ENCODE measurements at regions not wholly inside any gene's neighbourhood (a gene's known extent, or its start where the extent isn't known, plus 50 kb on each side); places are given as distances from the start of the nearest gene placed in this dataset.
A peak's percentile ranks its signal among the peaks of the same experiment; 100 is the strongest.

DNA sequence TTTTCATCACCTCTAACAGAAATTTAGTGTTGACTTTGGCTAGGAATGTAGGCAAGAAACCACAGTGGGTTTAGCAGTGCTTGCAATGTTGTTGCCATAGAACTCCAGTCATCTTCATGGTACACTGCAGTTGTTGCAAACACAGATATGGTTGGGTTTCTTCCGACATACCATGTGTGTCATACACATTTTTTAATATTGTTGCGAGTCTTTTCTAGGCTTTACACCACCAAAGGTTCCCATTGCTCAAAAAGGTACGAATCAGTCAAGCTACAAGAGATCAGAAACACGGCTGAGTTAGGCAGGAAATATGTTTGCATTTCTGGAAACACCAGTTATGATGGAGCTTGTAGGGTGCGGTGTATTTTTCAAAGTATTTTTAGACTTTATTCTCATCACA, 172.4 kb downstream of the SYK start:
- no peak overlapping the region for H3K27ac ChIP-seq (ENCODE audit: low read depth in 1 of 3, low read length in 2 of 3)
- H3K27me3 ChIP-seq (ENCODE audit: control insufficient read depth in 3 of 3, insufficient read depth in 3 of 3, low read length in 3 of 3): no peaks in the 10 kb centered on the region
- 70 to 76% (median 71%) methylated on average over 5 of the region's 5 CpGs for WGBS, 3 donors
- no peaks in the 10 kb centered on the region for H3K9me3 ChIP-seq (ENCODE audit: control insufficient read depth in 2 of 2, insufficient read depth in 1 of 2, low read depth in 1 of 2, low read length in 1 of 2)
- FAIRE-seq (no peak), DNase-seq (no peak)
- H3K4me1 ChIP-seq (ENCODE audit: control insufficient read depth in 3 of 3, insufficient read depth in 2 of 3, low read depth in 1 of 3, low read length in 2 of 3): no peaks in the 10 kb centered on the region
- no peaks in the 10 kb centered on the region for H3K36me3 ChIP-seq (ENCODE audit: control insufficient read depth in 3 of 3, insufficient read depth in 2 of 3, low read depth in 1 of 3, low read length in 3 of 3)
- no peak overlapping the region for H3K4me3 ChIP-seq (ENCODE audit: low read depth in 1 of 3, low read length in 3 of 3)

DNA sequence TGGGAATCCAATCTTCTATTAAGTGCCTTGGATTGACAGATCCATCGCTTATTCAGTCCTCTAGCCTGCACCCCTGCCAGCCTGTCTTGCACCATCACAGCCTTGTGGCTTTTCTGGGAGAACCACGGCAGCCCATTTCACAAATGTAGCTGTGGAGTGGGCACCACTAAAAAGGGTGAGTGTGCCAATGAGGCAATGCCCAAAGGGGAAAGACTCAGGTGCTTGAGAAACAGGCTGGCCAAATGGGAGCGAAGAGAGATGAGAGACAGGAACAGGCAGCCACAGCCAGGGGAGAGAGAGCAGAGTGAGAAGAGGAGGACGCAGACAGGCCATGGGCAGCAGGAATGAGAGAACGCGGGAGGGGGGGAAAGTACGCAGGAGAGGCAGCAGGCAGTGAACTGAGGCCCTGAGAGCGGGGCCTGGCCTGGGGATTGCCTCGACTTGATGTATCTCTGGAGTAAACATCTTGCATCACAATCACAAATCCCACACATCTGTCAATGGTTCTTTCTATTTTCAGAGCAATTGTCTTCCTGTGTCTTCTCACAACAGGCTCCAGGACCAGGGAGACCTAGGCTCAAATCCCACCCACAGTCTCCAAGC, 173.1 kb downstream of the SYK start:
- FAIRE-seq (no peak), DNase-seq (no peak)
- H3K36me3 ChIP-seq (ENCODE audit: control insufficient read depth in 3 of 3, insufficient read depth in 2 of 3, low read depth in 1 of 3, low read length in 3 of 3): no peaks in the 10 kb centered on the region
- no peaks in the 10 kb centered on the region for H3K9me3 ChIP-seq (ENCODE audit: control insufficient read depth in 2 of 2, insufficient read depth in 1 of 2, low read depth in 1 of 2, low read length in 1 of 2)
- no peak overlapping the region for H3K4me3 ChIP-seq (ENCODE audit: low read depth in 1 of 3, low read length in 3 of 3)
- H3K27me3 ChIP-seq (ENCODE audit: control insufficient read depth in 3 of 3, insufficient read depth in 3 of 3, low read length in 3 of 3): no peaks in the 10 kb centered on the region
- H3K4me1 ChIP-seq (ENCODE audit: control insufficient read depth in 3 of 3, insufficient read depth in 2 of 3, low read depth in 1 of 3, low read length in 2 of 3): no peaks in the 10 kb centered on the region
- WGBS, 3 donors: 71 to 84% (median 80%) methylated on average over 9 of the region's 9 CpGs
- peak overlapping the region in 1 of 3 donors; percentile 53 for H3K27ac ChIP-seq (ENCODE audit: low read depth in 1 of 3, low read length in 2 of 3)

DNA sequence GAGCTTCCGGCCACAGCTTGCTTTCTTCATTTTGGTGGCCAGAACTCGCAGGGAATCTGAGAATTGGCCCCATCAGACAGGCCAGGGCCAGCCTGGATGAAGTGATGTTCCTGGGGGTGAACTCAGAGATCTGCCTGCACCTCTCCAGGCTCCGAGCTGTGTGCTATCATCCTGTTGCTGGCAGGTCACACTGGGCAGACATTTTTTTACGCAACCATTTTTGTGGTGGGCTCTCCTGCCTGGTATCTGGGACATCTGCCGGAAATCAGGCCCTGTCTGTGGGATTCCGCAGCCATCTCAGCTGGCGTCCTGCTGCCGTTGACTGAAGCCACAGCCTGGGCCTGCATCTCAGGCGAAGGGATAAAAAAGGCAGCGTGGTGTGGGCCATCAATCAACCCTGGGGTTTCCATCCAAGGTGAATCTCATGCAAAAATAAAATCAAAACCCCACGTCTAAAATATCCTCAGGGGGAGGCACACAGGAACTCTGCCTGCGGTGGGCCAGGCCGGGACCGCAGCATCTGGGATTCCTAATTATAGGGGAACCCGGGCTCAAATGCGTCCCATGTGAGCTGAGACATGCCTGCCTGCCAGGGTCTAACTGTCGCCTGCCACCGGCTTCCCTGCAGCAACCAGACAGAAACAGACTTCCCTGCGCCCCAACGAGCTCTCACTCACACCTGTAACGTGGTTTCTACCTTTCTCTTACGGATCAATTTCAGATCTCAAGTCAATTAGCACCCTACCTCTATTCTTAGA, 174.3 kb downstream of the SYK start:
- no peak overlapping the region for H3K4me3 ChIP-seq (ENCODE audit: low read depth in 1 of 3, low read length in 3 of 3)
- 83 to 86% (median 84%) methylated on average over 22 of the region's 22 CpGs for WGBS, 3 donors
- DNase-seq (no peak), FAIRE-seq (no peak)
- H3K27me3 ChIP-seq (ENCODE audit: control insufficient read depth in 3 of 3, insufficient read depth in 3 of 3, low read length in 3 of 3): no peaks in the 10 kb centered on the region
- H3K9me3 ChIP-seq (ENCODE audit: control insufficient read depth in 2 of 2, insufficient read depth in 1 of 2, low read depth in 1 of 2, low read length in 1 of 2): no peaks in the 10 kb centered on the region
- no peak overlapping the region for H3K27ac ChIP-seq (ENCODE audit: low read depth in 1 of 3, low read length in 2 of 3)
- no peaks in the 10 kb centered on the region for H3K36me3 ChIP-seq (ENCODE audit: control insufficient read depth in 3 of 3, insufficient read depth in 2 of 3, low read depth in 1 of 3, low read length in 3 of 3)
- H3K4me1 ChIP-seq (ENCODE audit: control insufficient read depth in 3 of 3, insufficient read depth in 2 of 3, low read depth in 1 of 3, low read length in 2 of 3): no peaks in the 10 kb centered on the region

DNA sequence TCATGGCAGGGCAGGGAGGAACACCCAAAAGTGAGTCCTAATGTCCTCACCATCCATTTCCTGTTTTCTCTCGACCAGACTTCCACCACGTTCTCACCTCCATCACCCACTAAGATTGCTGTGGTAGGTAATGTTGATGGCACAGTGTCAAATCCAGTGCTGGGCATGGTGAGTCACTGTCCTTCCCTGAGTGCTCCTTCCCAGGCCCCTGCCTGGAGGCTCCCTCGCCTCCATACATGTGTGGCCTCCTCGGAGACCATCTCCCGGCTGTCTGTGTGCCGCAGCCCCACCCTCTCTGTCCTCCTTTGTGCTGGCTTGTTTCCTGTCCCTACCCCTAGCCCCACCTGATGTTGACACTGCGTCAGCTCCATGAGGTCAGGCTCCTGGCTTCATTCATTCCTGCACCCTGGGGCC, 177.5 kb downstream of the SYK start:
- FAIRE-seq (no peak), DNase-seq (no peak)
- Histone ChIP-seq H3K36me3 (ENCODE audit: control insufficient read depth in 3 of 3, insufficient read depth in 2 of 3, low read depth in 1 of 3, low read length in 3 of 3) (no peaks in the 10 kb centered on the region), H3K4me1 (ENCODE audit: control insufficient read depth in 3 of 3, insufficient read depth in 2 of 3, low read depth in 1 of 3, low read length in 2 of 3) (no peaks in the 10 kb centered on the region), H3K27ac (ENCODE audit: low read depth in 1 of 3, low read length in 2 of 3) (no peak overlapping the region), H3K27me3 (ENCODE audit: control insufficient read depth in 3 of 3, insufficient read depth in 3 of 3, low read length in 3 of 3) (no peaks in the 10 kb centered on the region), H3K9me3 (ENCODE audit: control insufficient read depth in 2 of 2, insufficient read depth in 1 of 2, low read depth in 1 of 2, low read length in 1 of 2) (no peaks in the 10 kb centered on the region), H3K4me3 (ENCODE audit: low read depth in 1 of 3, low read length in 3 of 3) (no peak overlapping the region)
- 73% methylated on average over 7 of the region's 7 CpGs for WGBS, 3 donors

DNA sequence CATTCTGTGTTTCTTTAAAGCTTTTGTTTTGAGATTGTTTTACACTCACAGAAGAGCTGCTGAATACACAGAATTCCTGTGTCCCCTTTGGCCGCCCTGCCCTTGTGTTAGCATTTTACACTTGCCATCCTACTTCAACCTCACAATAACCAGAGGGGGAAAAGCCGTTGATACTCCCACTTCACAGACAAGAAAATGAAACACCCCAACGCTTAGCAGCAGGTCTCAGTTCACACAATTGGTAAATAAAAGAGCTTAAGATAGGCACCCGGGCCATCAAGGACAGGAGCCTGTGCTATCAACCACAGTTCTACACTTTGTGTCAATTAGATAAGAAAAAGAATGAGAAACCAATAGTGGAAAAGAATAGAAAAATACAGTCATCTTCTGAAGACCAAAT, 178.0 kb downstream of the SYK start:
- WGBS, 3 donors: 36 to 45% (median 36%) methylated on average over 4 of the region's 4 CpGs
- no peaks in the 10 kb centered on the region for H3K27me3 ChIP-seq (ENCODE audit: control insufficient read depth in 3 of 3, insufficient read depth in 3 of 3, low read length in 3 of 3)
- DNase-seq (no peak), FAIRE-seq (no peak)
- H3K9me3 ChIP-seq (ENCODE audit: control insufficient read depth in 2 of 2, insufficient read depth in 1 of 2, low read depth in 1 of 2, low read length in 1 of 2): no peaks in the 10 kb centered on the region
- no peaks in the 10 kb centered on the region for H3K36me3 ChIP-seq (ENCODE audit: control insufficient read depth in 3 of 3, insufficient read depth in 2 of 3, low read depth in 1 of 3, low read length in 3 of 3)
- H3K4me1 ChIP-seq (ENCODE audit: control insufficient read depth in 3 of 3, insufficient read depth in 2 of 3, low read depth in 1 of 3, low read length in 2 of 3): no peaks in the 10 kb centered on the region
- no peak overlapping the region for H3K4me3 ChIP-seq (ENCODE audit: low read depth in 1 of 3, low read length in 3 of 3)
- H3K27ac ChIP-seq (ENCODE audit: low read depth in 1 of 3, low read length in 2 of 3): no peak overlapping the region

DNA sequence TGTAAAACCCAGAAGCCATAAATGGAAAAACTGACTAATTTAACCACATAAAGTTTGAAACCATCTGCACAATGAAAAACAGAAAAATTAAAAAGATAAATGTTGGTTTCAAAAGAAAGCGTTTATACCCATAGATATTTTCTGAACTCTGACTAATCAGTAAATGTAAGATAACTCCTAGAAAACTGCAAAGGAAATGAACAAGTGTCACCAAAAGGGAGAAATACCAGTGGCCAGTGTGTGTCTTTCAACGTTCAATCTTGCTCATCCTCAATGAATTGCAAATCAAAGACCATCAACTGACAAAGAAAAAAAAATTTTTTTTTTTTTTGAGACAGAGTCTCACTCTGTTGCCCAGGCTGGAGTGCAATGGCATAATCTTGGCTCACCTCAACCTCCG, 180.1 kb downstream of the SYK start:
- Histone ChIP-seq H3K9me3 (ENCODE audit: control insufficient read depth in 2 of 2, insufficient read depth in 1 of 2, low read depth in 1 of 2, low read length in 1 of 2) (no peaks in the 10 kb centered on the region), H3K27ac (ENCODE audit: low read depth in 1 of 3, low read length in 2 of 3) (no peak overlapping the region), H3K27me3 (ENCODE audit: control insufficient read depth in 3 of 3, insufficient read depth in 3 of 3, low read length in 3 of 3) (no peaks in the 10 kb centered on the region), H3K4me1 (ENCODE audit: control insufficient read depth in 3 of 3, insufficient read depth in 2 of 3, low read depth in 1 of 3, low read length in 2 of 3) (no peaks in the 10 kb centered on the region), H3K36me3 (ENCODE audit: control insufficient read depth in 3 of 3, insufficient read depth in 2 of 3, low read depth in 1 of 3, low read length in 3 of 3) (no peaks in the 10 kb centered on the region), H3K4me3 (ENCODE audit: low read depth in 1 of 3, low read length in 3 of 3) (no peak overlapping the region)
- WGBS, 3 donors: 82 to 87% (median 86%) methylated on average over 3 of the region's 3 CpGs
- FAIRE-seq: no peak
- DNase-seq: no peak

DNA sequence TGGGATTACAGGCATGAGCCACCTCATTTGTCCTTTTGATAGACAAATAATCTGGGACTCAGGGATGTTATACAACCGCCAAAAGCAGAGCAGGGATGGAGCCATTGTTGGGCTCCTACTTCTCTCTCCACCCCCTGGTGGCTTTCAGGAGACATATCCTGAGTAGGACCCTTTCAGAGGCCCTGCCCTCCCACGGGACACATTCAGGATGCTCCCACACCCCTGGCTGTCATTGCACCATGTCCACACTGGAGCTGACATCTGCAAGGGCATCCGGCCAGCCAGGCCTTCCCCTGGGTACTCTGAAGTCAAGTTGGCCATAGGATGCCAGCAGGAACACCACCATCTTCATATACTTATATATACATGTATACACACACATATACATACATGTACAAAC, 181.8 kb downstream of the SYK start:
- Histone ChIP-seq H3K4me1 (ENCODE audit: control insufficient read depth in 3 of 3, insufficient read depth in 2 of 3, low read depth in 1 of 3, low read length in 2 of 3) (no peaks in the 10 kb centered on the region), H3K9me3 (ENCODE audit: control insufficient read depth in 2 of 2, insufficient read depth in 1 of 2, low read depth in 1 of 2, low read length in 1 of 2) (no peaks in the 10 kb centered on the region), H3K27ac (ENCODE audit: low read depth in 1 of 3, low read length in 2 of 3) (no peak overlapping the region), H3K4me3 (ENCODE audit: low read depth in 1 of 3, low read length in 3 of 3) (no peak overlapping the region), H3K27me3 (ENCODE audit: control insufficient read depth in 3 of 3, insufficient read depth in 3 of 3, low read length in 3 of 3) (no peaks in the 10 kb centered on the region), H3K36me3 (ENCODE audit: control insufficient read depth in 3 of 3, insufficient read depth in 2 of 3, low read depth in 1 of 3, low read length in 3 of 3) (no peaks in the 10 kb centered on the region)
- FAIRE-seq (no peak), DNase-seq (no peak)
- 65 to 81% (median 78%) methylated on average over 3 of the region's 3 CpGs for WGBS, 3 donors

DNA sequence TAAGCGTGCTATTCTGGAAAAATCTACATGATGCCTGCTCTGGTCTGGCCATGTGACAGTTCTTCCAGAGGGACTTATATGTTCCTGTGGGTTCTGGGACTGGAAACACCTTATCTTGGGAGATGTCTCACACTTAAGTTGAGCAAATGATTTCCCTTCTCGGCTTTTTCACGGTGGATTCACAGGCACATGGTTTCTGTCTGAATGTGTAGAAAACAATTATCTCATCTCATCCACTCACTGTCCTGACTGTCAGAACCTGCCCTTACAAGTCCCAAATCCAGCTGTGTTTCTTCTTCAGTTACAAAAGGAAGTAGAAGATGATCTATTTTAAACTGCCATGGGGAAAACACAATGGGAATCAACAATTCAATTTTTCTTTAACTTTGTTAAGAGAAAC, 184.0 kb downstream of the SYK start:
- Histone ChIP-seq H3K9me3 (ENCODE audit: control insufficient read depth in 2 of 2, insufficient read depth in 1 of 2, low read depth in 1 of 2, low read length in 1 of 2) (peaks cover 0 to 5% of the 10 kb centered on the region in 2 donors), H3K36me3 (ENCODE audit: control insufficient read depth in 3 of 3, insufficient read depth in 2 of 3, low read depth in 1 of 3, low read length in 3 of 3) (no peaks in the 10 kb centered on the region), H3K27ac (ENCODE audit: low read depth in 1 of 3, low read length in 2 of 3) (no peak overlapping the region), H3K4me1 (ENCODE audit: control insufficient read depth in 3 of 3, insufficient read depth in 2 of 3, low read depth in 1 of 3, low read length in 2 of 3) (no peaks in the 10 kb centered on the region), H3K4me3 (ENCODE audit: low read depth in 1 of 3, low read length in 3 of 3) (no peak overlapping the region), H3K27me3 (ENCODE audit: control insufficient read depth in 3 of 3, insufficient read depth in 3 of 3, low read length in 3 of 3) (no peaks in the 10 kb centered on the region)
- FAIRE-seq (no peak), DNase-seq (no peak)
- 68 to 91% (median 79%) methylated on average over 3 of the region's 3 CpGs for WGBS, 3 donors

DNA sequence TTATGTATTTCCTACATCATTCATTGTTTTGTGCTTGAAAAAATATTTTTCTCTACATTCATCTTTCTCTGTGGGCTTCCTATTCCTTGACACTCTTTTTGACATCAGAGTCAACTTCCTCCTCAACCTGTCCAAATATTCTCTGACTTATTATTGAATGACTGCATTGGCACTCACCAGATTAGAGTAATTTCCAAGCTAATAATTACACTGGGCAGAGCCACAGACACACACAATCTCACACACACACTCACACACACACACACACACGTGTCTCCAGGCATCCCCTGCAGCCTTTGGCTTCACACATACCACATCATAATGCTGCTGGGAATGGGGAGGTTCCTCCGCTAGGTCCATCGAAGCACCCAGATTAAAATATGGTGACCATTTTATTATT, 184.5 kb downstream of the SYK start:
- DNase-seq (no peak), FAIRE-seq (no peak)
- Histone ChIP-seq H3K27me3 (ENCODE audit: control insufficient read depth in 3 of 3, insufficient read depth in 3 of 3, low read length in 3 of 3) (no peaks in the 10 kb centered on the region), H3K9me3 (ENCODE audit: control insufficient read depth in 2 of 2, insufficient read depth in 1 of 2, low read depth in 1 of 2, low read length in 1 of 2) (peaks cover 0 to 5% of the 10 kb centered on the region in 2 donors), H3K27ac (ENCODE audit: low read depth in 1 of 3, low read length in 2 of 3) (no peak overlapping the region), H3K4me3 (ENCODE audit: low read depth in 1 of 3, low read length in 3 of 3) (no peak overlapping the region), H3K36me3 (ENCODE audit: control insufficient read depth in 3 of 3, insufficient read depth in 2 of 3, low read depth in 1 of 3, low read length in 3 of 3) (no peaks in the 10 kb centered on the region), H3K4me1 (ENCODE audit: control insufficient read depth in 3 of 3, insufficient read depth in 2 of 3, low read depth in 1 of 3, low read length in 2 of 3) (no peaks in the 10 kb centered on the region)
- WGBS, 3 donors: 73 to 74% (median 73%) methylated on average over 3 of the region's 3 CpGs

Measured in small intestine (tissue), 7 donors.